Kidney (tissue), 13 donors: ENCODE measurements at regions not wholly inside any gene's neighbourhood (a gene's known extent, or its start where the extent isn't known, plus 50 kb on each side); places are given as distances from the start of the nearest gene placed in this dataset.

ENCODE experiments used
- DNase-seq, 5 donors: peaks; one replicate each; pipeline ENCODE4 v3.0.0-alpha.2; 2013 to 2020
- FAIRE-seq: peaks from 2 replicates; lab custom pipeline; 2012; peaks lifted over from hg19 to GRCh38; lab: Jason Lieb, UNC
- H3K27ac ChIP-seq, 2 donors: one replicate each; pipeline ENCODE4 v1.7.0; 2013; ENCODE audit warnings: low read depth in 2 of 2, low read length in 2 of 2, inconsistent platforms in 1 of 2
- H3K27me3 ChIP-seq: one replicate; pipeline ENCODE4 v1.7.1; 2013; ENCODE audit warnings: low read length, inconsistent platforms; ENCODE audit not compliant: control insufficient read depth, insufficient read depth
- H3K36me3 ChIP-seq, 3 donors: one replicate each; pipeline versions ENCODE4 v1.7.0 to v1.7.1; 2013; ENCODE audit warnings: low read length in 3 of 3, control low read depth in 1 of 3, inconsistent platforms in 1 of 3; ENCODE audit not compliant: insufficient read depth in 3 of 3, control insufficient read depth in 2 of 3
- H3K4me1 ChIP-seq, 3 donors: one replicate each; pipeline versions ENCODE4 v1.7.0 to v1.7.1; 2013; ENCODE audit warnings: low read length in 3 of 3, inconsistent platforms in 1 of 3, low read depth in 1 of 3; ENCODE audit not compliant: control insufficient read depth in 2 of 3, insufficient read depth in 2 of 3
- H3K4me3 ChIP-seq, 3 donors: one replicate each; pipeline versions ENCODE4 v1.7.0 to v1.8.1; 2013; ENCODE audit warnings: low read length in 3 of 3, control low read depth in 1 of 3, inconsistent platforms in 1 of 3
- H3K9ac ChIP-seq, 3 donors: one replicate each; pipeline versions ENCODE4 v1.7.0 to v1.7.1; 2013; ENCODE audit warnings: low read length in 3 of 3, control low read depth in 1 of 3, inconsistent platforms in 1 of 3
- H3K9me3 ChIP-seq, 3 donors: one replicate each; pipeline versions ENCODE4 v1.7.0 to v1.7.1; 2013; ENCODE audit warnings: low read length in 3 of 3, control low read depth in 1 of 3, inconsistent platforms in 1 of 3; ENCODE audit not compliant: control insufficient read depth in 2 of 3, insufficient read depth in 1 of 3
- intact Hi-C: fragments of 100-400 bp; cut with DNase I; formaldehyde crosslinking; loops from one replicate; pipeline ENCODE4 v1.11.1; 2022
- TF ChIP-seq, protein P1 (sequence below): IDR thresholded peaks from 3 replicates; pipeline ENCODE4 v1.5.1; 2012; ENCODE audit warnings: mild to moderate bottlenecking, moderate library complexity, borderline replicate concordance; ENCODE audit not compliant: insufficient read depth; ENCODE audit errors: extremely low read depth
- donor health status: control.
- donor health status: control.
- donor health status: control.
- donor health status: control.
- donor health status: control.
- donor health status: DM: yes; HTN: yes; CAD: no.
- donor health status: Normal renal cell carcinoma (clear cell type).

DNA sequence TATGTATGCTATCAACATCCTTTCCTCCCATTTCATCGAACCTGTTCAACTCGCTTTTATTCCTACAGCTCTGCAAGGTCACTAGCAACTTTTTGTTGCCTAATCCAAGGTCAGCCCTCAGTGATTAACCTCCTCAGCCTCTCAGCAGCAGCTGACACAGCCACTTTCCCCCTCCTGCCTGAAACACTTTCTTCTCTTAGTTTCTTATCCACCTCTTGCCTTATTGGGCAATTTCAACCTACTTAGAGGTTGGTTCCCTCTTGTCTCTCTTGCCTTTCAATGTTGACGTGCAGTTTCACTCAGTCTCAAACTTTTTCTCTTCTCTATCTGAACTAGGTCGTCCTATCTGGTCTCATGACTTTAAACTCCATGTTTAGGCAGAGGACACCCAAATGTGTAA is 156.3 kb downstream of the C1orf94 start:
- no peak for DNase-seq
- Histone ChIP-seq H3K27me3 (no peaks in the 10 kb centered on the region), H3K4me3 (no peak overlapping the region), H3K9ac (no peak overlapping the region), H3K27ac (no peak overlapping the region), H3K9me3 (no peaks in the 10 kb centered on the region), H3K36me3 (no peaks in the 10 kb centered on the region), H3K4me1 (no peaks in the 10 kb centered on the region)
- TF ChIP-seq, protein P1, sequence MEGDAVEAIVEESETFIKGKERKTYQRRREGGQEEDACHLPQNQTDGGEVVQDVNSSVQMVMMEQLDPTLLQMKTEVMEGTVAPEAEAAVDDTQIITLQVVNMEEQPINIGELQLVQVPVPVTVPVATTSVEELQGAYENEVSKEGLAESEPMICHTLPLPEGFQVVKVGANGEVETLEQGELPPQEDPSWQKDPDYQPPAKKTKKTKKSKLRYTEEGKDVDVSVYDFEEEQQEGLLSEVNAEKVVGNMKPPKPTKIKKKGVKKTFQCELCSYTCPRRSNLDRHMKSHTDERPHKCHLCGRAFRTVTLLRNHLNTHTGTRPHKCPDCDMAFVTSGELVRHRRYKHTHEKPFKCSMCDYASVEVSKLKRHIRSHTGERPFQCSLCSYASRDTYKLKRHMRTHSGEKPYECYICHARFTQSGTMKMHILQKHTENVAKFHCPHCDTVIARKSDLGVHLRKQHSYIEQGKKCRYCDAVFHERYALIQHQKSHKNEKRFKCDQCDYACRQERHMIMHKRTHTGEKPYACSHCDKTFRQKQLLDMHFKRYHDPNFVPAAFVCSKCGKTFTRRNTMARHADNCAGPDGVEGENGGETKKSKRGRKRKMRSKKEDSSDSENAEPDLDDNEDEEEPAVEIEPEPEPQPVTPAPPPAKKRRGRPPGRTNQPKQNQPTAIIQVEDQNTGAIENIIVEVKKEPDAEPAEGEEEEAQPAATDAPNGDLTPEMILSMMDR: no peak
- intact Hi-C loops: no loop called here
- no peak for FAIRE-seq

DNA sequence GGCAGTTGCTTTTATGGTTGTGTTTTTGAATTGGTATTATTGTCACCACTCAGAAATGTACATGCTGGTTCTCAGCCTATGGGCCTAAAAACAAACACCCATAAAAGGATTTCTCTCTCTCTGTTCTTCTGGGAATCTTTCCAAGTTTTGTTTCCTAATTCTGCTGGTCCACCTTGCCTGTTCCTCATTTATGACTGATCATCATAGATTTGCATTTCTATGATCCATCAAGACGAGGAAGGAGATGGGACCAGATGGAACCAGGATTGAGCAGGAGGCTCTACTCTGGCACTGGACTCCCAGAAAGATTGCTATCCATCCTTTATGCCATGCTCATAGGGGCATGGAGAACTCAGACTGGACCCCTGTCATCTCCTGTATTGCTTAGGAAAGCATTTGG is 162.2 kb downstream of the C1orf94 start:
- Histone ChIP-seq H3K9ac (no peak overlapping the region), H3K4me3 (no peak overlapping the region), H3K27me3 (no peaks in the 10 kb centered on the region), H3K27ac (no peak overlapping the region), H3K4me1 (no peaks in the 10 kb centered on the region), H3K36me3 (no peaks in the 10 kb centered on the region), H3K9me3 (no peaks in the 10 kb centered on the region)
- no peak for DNase-seq
- FAIRE-seq: no peak
- intact Hi-C loops: no loop called here
- TF ChIP-seq, protein P1: no peak

DNA sequence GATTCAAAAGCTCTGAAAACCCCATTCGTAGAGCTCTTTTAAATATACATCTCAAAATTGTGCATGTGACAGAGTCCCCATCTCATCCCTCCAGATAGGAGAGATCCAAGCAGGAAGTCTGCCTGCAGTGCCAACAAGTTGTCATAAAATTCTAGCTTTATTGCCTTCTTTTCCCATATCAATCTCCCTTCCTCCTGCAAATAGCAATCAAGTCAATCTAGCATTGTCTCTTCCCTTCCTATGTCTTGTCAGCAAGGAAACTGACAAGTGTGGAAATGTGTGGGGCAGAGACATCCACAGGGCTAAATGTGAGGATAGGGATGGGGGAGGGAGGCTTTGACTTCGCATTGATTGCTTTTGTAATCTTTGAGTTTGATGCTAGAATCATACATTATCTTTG is 165.2 kb downstream of the C1orf94 start:
- DNase-seq: no peak
- FAIRE-seq: no peak
- H3K4me3 ChIP-seq: no peak overlapping the region
- no peaks in the 10 kb centered on the region for H3K9me3 ChIP-seq
- H3K9ac ChIP-seq: no peak overlapping the region
- no peaks in the 10 kb centered on the region for H3K27me3 ChIP-seq
- TF ChIP-seq, protein P1: no peak
- intact Hi-C loops: no loop called here
- no peak overlapping the region for H3K27ac ChIP-seq
- H3K36me3 ChIP-seq: no peaks in the 10 kb centered on the region
- no peaks in the 10 kb centered on the region for H3K4me1 ChIP-seq

DNA sequence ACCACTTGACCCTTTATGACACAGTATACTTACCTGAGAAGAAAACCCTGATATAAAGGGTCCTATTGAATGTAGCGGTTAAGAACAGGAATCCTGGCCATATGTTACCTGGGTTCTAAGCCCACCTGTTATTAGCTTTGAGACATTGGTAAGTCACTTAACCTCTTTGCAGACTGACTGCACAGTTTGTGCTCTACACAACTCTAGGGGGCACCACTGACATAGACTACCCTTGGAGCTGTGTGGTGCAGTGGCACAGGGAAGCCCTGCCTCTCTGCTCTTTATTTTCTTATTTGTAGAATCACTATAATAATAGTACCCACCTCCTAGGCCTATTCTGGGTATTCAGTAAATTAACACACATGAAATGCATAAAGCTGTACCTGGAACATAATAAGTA is 165.6 kb downstream of the C1orf94 start:
- no peak overlapping the region for H3K4me3 ChIP-seq
- no peaks in the 10 kb centered on the region for H3K27me3 ChIP-seq
- H3K36me3 ChIP-seq: no peaks in the 10 kb centered on the region
- H3K9me3 ChIP-seq: no peaks in the 10 kb centered on the region
- TF ChIP-seq, protein P1: no peak
- DNase-seq (no peak), FAIRE-seq (no peak)
- no peak overlapping the region for H3K27ac ChIP-seq
- H3K4me1 ChIP-seq: no peaks in the 10 kb centered on the region
- no peak overlapping the region for H3K9ac ChIP-seq
- intact Hi-C loops: no loop called here
